SKM-1 treated with dmso at 0.1 percent for 144 hours (cell line): ENCODE measurements at regions not wholly inside any gene's neighbourhood (a gene's known extent, or its start where the extent isn't known, plus 50 kb on each side); places are given as distances from the start of the nearest gene placed in this dataset.
"Not testable (repeated sequence)": the region's sequence is repeated elsewhere in the genome, so short reads cannot be mapped to it uniquely, and the experiment has no call there.

Source experiments
- DNase-seq: peaks from one replicate; lab custom pipeline; 2025; ENCODE audit not compliant: unreplicated experiment; lab: John Stamatoyannopoulos, UW

DNA sequence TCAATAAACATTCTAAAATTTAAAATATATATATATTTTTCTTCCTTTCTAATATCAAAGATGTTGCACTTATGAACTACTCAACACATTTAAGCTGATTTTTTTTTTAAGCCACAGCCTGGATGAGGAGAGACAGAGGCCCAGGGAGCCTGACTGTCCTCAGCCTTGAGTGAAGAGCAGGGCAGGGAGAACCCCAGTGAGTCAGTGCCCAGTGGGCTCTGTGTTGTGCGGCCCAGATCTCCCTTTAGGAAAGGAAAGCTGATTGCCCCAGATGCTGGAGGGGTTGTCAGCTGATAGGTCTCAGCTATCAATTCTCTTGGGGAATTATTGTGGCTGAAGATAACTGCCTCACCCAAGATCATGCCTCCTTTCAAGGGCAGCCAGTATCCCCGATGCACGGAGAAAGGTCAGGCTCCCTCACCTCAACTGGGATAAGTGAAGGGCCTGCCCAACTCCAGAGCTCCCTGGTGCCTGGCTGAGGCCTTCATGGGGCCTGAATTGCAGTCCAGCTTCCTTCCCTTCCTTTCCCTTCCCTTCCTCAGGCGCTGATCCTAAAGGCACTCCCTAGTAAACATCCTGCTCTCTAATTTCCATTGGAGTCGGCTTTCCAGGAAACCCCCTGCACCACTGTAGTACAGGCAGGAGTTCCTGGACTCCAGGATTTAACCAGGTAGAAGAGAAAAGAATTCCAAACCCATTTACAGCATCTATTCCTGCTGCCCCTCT lies 106.9 kb upstream of the ATL2 start:
- no peak for DNase-seq

DNA sequence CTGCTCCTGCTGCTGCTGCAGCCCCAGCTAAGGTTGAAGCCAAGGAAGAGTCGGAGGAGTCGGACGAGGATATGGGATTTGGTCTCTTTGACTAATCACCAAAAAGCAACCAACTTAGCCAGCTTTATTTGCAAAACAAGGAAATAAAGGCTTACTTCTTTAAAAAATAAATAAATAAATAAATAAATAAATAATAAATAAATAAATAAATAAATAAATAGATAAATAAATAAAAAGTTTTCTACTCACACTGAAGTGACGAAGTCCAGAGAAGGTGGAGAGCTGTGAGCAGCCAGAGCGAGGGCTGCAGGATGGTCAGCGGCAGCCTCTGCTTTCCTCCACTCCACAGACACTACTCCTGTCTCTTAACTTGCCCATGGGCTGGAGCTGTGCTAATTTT lies 105.6 kb upstream of the ATL2 start:
- DNase-seq = not testable (repeated sequence)

DNA sequence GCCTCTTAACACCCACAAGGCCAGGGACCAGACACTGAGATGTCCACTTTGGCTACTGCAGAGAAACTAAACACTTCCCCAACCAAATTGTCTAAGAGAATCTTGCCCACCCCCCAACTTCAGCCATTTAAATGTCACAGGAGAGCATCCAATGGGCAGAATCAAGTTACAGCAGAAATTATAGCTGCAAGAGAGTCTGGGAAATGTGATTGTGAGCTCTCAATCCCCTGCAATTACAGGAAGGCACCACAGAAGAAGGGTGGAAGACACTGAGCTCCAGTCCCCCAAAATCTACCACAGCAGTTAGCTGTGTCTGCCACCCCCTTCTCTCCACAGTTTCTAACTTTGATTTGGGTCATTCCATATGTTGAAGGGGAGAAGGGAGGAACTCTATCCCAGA lies 103.5 kb upstream of the ATL2 start:
- DNase-seq = no peak

DNA sequence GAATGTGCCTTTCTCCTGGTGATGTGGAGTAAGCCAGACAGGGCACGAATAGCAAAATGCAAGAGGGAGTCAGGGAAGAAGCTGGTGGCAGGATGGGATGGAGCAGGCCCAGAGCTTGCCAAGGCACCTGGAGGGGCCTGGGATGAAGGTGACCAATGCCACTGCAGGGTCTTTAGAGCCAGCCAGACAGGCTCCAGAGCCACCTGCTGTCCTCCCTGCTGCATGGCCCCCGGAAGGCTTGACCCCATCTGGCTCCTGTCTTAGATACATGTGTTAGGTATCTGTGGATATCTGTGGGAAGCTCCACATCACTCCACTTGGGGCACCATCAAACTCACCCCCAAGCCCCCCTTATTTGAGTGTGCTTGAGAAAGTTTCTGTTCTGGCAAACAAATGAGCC lies 99.9 kb upstream of the ATL2 start:
- no peak for DNase-seq

DNA sequence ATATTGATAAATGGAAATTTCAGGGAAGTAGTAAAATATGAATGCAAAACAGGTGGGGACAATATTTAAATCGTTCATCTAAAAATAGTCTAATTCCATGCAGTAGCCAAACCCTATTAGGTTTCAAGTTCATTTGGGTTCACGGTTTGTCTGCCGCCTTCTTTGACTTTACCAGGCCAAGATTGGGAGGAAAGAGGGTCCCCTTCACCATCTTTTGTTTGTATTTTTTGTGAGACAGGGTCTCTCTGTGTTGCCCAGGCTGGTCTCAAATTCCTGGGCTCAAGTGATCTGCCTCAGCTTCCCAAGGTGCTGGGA lies 98.5 kb upstream of the ATL2 start:
- DNase-seq = no peak

DNA sequence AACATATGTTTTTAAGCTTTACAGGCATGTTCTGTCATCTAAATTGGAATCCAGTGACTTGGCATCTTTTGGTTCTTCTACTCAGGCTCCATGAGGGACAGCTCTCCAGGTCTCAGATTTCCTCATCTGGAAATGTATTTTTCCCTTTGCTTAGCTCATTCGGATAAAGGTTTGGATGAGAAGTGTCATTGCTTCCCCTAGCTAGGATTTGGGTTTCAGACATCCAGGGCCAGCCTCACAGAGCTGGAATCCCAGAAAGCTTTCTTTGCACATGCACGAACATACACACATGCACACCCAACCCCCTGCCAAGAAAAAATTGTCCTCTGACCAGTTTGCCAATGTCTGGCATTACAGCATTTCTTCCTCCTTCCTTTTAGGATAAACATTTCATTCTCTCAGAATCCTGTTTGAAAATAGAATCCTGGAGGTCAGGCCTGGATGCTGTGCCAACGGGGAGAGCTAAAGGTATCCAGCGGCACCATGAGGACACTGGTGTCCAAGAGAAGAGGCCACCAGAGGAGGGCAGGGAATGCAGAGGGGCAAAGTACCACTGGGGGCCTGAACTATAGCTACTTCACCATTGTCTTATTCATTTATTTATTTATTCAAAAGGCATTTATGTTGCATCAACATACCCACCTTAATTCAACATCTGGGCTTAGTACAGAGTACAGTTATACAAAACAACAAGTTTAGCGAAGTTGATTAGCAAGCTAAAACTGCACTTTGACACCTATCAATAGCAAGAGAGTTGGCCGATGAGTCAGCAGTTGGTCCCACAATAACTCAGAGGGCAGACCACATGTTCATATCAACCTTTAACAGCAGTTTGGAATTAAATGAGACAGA lies 97.9 kb upstream of the ATL2 start:
- DNase-seq = no peak

DNA sequence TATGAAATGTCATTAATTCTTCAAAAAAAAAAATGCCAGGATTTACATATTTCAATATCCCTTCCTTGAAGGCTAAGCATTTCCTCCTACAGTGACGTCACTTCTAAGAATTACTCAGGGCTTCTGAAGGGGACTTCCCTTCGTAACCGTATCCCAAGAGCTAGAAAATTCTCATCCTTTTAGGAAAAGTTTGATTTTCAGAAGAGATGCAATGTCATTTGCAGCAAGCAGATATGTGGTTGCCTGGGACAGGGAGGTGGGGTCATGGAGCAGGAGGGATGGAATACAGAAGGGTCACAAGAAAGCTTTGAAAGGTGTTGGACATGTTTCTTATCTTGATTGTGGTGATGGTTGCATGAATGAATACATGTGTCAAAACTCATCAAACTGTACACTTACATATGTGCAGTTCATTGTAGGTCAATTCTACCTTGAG lies 97.0 kb upstream of the ATL2 start:
- no peak for DNase-seq

DNA sequence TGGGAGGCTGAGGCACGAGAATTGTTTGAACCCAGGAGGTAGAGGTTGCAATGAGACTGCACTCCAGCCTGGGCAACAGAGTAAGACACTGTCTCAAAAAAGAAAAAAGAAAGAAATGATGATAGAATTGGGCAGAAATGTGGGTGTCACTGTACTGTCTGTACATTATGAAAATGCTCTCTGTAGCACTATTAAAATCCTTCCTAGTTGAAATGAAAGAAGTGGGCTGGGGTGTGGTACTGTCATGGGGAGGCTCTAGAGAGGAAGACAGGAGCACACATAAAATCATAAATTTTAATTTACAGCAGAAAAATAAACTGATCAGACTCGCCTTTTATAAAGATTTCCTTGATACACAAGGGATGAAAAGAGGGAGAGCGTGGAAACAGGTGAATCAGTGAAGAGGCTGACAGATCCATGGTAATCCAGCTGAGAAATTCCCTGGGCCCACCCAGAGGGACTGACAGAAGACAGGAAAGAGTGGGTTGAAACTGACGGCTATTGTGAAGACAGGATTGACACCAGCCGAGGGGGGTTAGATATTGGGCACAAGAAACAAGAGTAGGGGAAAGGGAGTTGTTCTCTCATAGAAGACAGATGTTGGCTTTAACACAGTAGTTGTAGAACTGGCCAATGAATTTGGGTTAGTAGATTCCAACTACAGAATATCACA lies 96.4 kb upstream of the ATL2 start:
- no peak for DNase-seq

DNA sequence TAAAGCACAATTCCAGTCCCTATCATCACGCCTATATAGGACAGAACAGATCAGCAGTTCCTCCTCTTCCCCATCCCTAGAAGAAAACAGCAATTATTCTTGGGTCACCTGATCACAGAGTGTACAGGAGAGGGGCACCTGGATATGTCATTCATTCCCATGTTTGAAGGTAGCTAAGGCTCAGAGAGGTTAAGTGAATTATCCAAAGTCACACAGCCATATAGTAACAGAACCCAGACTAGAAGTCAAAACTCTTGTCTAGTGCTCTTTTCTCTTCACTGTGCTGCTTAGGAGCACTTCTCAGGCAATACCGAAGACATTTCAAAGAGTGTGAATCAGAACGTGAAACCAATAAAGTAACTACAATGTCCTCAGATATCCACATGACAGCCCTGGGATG lies 93.0 kb upstream of the ATL2 start:
- no peak for DNase-seq

DNA sequence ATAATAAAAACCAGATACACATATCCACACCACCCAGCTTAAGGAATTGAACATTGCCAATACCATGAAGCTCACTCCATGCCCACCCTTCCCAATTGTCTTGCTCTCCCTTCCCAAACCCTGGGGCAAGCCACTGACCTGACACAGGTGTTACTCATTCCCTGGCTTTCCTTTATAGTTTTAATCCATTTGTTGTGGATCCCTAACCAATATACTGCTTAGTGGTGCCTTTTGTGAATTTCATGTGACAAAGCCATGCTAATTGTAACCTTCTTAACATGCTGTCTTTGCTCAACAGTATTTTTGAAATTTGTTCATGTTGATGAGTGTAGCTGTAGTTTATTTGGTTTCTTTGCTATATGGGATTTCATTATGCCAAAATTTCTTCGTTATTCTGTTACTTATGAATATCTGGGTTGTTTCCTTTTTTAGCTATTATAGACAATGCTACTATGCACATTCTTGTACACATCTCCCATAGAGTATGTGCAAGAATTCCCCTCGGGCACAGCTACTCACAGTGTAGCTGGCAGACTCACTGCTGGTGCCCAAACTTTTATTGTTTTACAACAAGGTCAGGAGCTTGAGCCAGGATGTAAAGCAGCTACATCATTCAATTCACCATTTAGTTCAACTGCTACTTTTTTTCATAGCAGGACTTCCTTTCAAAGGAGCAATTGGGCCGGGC lies 90.8 kb upstream of the ATL2 start:
- no peak for DNase-seq

DNA sequence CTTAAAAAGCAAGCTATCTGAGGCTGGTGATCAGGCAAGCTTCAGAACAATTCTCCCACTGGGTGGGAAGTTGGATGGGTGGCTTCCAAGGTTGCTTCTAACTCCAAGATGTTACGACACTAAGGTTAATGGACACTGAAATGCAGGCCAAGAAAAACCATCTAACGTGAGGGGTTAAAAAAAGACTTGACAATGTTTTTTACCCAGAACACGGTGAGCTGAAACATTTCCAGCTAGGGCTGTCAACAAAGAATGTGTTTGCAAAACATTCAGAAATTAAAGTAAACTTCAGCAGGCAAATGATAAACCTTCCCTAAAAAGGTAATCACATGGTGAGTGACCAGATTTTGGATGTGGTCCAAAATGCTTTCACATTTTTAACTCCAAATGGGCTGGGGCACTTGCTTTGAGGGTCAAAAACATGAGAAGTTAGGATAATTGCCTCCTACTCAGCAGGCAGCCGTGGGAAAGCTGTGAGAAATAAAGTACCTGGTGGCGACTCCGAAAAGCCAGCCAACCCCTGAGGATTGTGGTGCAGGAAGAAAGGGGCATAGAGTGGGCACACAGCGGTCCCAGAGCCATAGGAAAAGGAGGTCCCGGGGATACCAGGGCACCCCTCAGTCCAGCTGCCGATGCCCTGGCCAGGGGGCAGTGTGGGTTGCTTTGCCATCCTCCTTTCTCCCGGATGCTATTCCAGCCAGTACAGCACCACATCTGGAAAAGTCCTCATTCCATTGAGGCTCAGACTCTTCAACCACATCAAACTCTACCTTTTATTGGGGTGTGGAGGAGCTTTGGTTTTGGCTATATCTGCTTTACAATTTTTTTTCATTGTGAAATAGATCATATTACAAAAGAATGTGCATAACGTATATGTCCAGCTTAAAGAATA lies 90.0 kb upstream of the ATL2 start:
- no peak for DNase-seq

DNA sequence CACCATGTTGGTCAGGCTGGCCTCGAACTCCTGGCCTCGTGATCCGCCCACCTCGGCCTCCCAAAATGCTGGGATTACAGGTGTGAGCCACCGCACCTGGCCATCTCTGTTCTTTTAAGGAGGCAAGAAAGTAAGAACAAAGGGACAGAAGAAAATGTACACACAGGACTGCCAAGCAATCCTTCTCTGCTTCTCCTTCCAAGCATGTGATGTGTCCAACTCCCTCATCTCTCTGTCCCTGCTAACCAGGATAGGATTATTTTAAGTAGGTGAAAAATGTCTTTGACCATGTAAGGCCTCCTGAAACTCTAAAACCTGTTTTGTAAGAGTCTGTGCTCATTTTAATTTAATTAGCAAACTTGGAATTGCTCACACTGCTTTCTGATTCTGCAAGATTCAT lies 89.3 kb upstream of the ATL2 start:
- no peak for DNase-seq

DNA sequence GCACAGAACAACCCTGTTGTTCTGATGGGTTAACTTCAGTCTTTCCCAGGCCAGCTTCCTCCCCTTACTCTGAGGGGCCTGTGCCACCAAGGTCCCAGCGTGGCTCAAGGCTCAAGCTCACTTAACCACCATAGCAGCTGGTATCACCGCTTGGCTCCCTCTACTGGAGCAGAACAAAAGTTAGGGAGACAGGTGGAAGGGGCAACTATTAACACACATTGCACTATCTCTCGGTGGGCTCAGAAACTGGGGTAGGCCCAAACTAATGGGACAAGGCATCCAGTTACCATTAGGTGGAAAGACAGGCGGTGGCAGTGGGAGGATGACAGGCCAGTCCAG lies 88.7 kb upstream of the ATL2 start:
- peak; percentile 1 for DNase-seq

DNA sequence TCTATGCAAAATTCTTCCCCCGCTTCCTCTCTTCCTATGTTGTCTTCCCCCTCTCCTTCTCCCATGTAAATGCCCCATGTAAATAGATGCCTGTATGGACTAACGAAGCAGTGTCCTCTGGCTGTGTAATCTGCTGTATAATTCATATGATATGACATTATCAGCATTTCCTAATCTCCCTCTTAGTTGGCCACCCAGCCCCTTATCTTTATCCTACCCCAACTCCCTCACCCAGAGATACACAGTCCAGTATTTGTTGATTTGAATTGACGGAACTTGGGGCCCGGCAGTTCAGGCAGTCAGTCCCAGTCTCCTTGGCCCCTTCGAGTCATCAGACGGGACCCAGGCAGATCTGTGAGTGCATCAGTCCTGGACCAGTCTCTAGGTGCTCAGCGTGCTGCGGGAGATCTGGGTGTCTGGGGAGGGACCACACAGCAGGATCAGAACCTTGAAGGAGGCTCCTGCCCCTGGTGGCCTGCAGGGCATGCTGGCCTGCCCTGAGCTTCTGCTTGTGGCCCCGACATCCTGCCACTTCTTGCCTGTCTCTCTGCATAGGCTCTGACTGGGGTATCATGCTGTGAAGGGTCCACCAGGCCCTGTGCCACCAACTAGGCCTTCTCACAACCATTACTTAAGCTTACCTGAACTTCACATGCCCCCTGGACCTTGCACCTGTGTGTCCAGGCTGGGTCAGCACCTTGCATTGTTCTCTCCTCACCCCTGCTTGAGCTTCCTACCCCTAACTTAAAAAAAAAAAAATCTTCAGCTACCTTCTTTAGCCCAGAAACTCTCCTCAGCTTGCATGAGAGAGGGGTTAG lies 88.1 kb upstream of the ATL2 start:
- no peak for DNase-seq

DNA sequence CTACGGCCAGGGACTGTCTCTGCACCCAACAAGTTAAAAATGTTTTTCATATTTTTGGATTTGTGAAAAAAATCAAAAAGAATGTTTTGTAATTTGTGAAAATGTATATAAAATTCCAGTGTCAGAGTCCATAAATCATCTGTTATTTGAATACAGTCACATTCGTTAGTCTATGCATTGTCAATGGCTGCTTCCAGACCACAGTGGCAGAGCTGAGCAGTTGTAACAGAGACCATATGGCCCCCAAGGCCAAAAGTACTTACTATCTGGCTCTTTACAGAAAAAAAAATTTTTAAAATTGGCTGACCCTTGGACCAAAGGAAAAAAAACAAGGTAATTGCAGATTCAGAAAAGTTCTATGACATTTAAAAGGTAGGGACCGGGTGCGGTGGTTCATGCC lies 86.7 kb upstream of the ATL2 start:
- DNase-seq = no peak

DNA sequence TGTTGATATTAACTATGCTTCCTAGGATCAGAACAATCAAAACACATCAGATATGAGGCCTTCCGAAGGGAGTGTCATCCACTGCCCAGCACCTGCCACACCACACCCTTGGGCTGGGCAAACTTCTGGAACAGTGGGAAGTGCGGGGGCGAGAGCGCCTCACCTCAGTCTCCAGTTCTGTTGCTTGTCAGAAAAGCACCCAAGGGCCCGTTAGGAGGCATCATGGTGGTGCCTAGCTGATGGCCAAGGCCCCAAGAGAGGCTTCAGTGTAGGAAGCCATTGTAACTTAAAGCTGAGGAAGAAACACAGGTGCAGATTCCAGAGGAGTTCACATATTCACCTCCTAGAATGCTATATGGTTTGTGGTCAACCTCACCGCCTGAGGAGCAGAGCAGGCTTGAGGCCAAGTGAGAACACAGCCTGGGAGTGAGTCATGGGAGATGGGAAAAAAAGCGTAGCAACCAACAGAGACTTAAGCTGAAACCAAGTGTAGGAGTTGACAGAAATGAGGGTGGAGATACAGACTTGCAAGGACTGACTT lies 85.1 kb upstream of the ATL2 start:
- DNase-seq = no peak

DNA sequence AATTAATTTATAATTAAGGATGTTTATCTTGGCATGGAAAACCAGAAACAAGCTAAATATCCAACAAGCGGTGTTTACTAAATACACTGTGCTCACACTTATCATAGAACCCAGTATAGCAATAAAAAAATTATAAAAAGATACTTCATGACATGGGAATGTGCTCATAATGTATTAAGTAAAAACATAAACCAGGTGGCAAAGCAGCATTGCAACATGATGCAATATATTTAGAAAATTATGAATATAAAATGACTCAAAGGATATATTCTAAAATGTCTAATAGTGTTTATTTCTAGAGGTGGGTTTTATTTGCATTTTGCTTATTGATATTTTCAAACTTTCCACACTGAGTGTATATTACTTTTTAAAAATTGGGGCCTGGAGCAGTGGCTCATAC lies 84.4 kb upstream of the ATL2 start:
- no peak for DNase-seq

DNA sequence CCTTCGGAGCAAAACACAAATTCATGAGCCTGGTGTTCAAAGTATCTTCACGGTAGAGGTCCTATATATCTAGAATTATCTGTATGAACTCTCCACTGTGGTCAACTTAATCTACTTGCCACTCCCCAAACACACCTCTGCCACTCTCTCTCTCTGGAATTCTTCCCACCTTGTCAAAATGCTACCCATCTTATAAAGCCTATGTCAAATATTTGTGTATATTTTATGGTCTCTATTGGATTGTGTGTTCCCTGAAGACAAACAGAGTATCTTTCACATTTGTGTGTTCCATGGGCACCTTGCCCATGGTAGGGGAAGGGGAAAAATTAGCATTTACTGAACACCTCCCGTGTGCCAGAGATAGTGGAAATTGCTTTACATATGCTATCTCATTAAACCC lies 83.2 kb upstream of the ATL2 start:
- DNase-seq = no peak

DNA sequence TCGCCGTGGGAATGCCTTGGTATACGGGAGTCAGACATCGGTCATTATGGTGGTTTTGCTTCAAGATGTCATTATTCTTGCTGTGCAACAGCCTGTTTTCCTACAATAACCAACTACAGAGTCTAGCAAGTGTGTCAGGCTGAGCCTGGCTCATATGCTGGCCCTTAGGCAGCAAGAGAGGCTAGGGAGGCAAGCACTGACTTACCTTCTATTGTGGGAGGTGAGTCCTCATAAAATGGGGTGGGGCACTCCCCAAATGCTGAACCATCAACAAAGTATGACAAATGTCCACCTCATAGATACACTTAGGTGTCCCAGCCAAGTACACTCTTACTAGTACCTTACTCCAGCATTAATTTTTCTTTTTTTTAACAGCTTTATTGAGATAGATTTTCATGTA lies 77.0 kb upstream of the ATL2 start:
- no peak for DNase-seq

DNA sequence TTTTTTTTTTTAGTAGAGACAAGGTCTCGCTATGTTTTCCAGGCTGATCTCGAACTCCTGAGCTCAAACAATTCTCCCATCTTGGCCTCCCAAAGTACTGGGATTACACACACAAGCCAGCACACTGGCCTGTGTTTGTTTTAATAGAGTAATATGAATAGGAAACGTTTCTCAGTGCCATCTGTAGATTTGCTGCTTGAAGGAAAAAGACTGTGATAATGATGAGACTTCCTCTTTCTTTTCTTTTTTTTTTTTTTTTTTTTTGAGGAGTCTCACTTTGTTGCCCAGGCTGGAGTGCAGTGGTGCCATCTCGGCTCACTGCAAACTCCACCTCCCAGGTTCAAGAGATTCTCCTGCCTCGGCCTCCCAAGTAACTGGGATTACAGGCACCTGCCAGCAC lies 74.7 kb upstream of the ATL2 start:
- not testable (repeated sequence) for DNase-seq
